ENCODE measurements at regions not wholly inside any gene's neighbourhood (a gene's known extent, or its start where the extent isn't known, plus 50 kb on each side); places are given as distances from the start of the nearest gene placed in this dataset.
"Not testable (repeated sequence)": the region's sequence is repeated elsewhere in the genome, so short reads cannot be mapped to it uniquely, and the experiment has no call there.

- DNase-seq: no peak
These were observed 137.6 kb upstream of the ID2 start for GRCh38 chr2:8544171-8544785.

- DNase-seq: no peak
These were observed 136.8 kb upstream of the ID2 start for GRCh38 chr2:8544786-8545694.

GRCh38 chr2:8545695-8546611 lies 135.9 kb upstream of the ID2 start:
- no peak for DNase-seq

DNA sequence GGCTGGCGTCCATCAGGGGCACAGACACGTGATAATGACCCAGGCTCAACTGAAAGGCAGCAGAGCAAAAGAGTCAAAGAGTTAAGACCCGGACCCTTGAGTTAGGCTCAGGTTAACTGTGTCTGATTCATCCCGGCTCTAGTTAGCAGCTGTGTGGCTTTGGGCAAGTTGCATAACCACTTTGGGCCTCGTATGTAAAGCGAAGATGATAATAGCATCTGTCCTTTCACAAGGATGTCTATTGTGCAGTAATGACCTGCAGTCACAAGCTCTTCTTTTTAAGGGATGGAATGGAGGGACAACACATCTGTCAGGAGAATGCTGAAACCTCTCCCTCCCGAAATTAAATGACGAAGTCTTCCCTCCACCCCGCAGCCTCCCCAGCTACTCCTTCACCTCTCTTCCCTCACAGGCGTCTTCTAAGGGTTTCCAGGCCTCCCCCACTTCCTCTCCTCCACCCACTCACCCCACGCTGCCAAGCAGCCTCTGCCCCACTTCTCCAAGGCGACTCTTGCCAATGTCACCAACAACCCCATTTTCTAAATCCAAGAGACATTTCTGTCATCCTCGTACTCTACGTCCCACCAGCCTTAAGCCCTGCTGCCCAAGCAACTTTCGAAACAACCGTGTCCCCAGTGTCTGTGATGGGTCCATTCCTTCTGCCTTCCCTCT lies 135.1 kb upstream of the ID2 start:
- DNase-seq: no peak

- DNase-seq: no peak
These were observed 134.4 kb upstream of the ID2 start for GRCh38 chr2:8547284-8548064.

GRCh38 chr2:8548065-8548618 lies 133.7 kb upstream of the ID2 start:
- DNase-seq: no peak

GRCh38 chr2:8548619-8549150 lies 133.2 kb upstream of the ID2 start:
- no peak for DNase-seq

GRCh38 chr2:8549273-8549922 lies 132.5 kb upstream of the ID2 start:
- no peak for DNase-seq

- DNase-seq: no peak
These were observed 131.9 kb upstream of the ID2 start for GRCh38 chr2:8549942-8550341.

GRCh38 chr2:8550481-8550880 lies 131.4 kb upstream of the ID2 start:
- DNase-seq: no peak

DNA sequence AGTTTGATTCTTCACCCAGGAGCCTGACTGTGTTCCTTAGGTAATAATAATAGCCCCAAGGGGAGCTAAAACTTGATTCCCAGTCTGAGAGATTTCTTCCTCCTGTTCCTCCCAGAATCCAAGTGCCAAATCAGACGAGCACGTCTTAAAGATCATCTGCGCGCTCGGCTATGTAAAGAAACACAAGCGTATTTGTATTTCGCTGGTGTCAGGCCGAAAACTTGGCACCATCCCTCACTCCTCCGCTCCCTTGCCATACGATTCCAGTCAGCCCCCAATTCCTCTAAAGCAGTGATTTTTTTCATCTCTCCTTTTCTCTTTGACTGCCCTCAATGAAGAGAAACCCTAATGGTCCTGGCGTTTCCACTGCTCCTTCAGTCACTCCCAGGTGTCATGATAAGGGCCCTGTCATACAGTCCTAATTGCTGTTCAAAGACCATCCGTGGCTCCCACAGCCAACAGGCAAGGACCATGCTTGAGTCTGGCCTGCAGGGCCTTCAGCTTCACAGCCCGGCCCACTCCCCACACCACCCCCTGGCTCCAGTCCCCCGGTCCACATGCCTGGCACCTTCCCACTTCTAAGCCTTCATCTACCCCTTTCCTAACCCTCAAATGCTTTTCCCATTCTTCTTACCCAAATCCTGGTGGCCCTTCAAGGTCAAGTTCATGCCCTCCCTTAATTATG lies 130.8 kb upstream of the ID2 start:
- no peak for DNase-seq

DNA sequence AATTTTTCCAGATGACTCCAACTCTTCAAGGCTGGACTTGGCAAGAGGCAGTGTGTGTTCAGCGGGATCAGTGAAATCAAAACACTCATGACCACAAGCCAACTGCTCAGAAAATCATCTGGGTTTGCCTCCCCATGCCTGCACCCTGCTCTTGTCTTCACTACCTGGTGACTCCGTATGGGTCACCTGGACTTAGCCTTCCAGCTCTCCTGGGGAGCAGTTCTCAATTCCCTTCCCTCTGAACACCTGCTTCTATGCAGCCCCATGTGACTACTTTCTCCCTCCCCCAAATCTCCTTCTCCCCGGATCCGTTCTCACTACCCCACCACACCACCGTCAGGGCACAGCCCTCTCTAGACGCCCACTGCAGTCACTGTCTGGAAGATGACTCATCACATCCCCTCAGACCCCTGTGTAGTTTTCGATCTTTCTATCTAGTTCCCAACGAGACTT lies 130.2 kb upstream of the ID2 start:
- DNase-seq: no peak

DNA sequence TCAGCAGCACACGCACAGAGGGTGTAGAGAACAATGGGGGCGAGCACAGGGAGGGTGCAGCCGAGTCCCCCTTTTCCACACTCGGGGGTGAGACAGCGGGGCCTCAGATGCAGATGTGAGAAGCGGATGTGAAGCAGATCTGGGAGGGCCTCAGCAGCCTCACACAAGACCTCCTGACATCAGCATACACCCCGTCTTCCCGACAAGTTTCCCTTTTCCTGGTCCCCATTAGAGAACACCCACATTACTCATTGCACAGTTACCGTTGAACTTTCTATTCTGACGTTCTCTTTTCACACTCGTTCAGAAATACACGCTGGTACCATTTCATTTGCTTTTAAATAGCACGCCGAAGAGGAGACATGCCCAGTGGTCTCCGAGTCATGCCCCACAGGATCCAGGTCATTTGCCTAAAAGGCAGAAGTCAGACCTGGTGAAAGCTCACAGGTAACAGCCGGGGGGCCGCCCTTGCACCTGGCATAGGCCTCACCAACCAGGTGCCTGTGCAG lies 129.5 kb upstream of the ID2 start:
- DNase-seq: no peak

GRCh38 chr2:8553643-8554042 lies 128.2 kb upstream of the ID2 start:
- DNase-seq: no peak

DNA sequence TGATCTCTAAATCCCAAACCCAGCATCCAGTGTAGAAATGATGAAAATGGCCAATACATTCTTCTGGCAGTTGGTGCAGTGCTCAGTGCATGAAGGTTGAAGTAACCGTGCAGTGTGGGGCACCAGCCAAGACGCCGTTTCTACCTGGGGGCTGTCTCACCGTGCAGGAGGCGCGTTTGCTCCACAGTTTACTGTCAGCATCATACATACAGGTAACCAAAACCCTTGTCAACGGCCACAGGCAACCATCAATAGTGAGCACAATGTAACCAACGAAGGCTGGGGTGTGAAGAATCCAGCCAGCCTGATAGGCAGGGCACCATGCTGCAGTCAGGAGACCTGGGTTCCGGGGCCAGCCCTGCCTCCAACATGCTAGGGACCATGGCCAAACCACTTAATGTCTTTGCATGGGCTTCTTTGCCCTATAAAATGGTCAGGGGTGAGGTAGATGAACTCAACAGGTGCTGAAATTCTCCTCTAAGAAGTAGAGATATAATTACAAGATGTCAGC lies 127.5 kb upstream of the ID2 start:
- no peak for DNase-seq

DNA sequence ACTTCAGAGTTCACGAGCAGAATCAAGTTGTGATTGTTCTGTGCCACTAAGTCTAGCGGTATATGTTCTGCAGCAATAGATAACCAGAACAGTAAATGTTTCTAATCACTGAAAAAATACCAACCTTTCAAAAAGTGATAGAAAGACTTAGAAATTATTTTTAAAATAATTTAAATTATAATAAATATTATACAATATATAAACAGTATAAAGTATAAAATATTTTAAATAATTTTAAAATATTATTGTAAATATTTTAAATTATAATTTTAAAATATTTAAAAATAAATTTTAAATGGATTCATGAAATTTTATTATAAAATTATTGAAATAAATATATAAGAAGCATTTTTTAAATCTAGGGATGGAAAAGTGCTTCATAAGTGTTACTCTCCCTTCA lies 126.3 kb upstream of the ID2 start:
- DNase-seq: no peak

- DNase-seq: no peak
These were observed 123.8 kb upstream of the ID2 start for GRCh38 chr2:8558096-8558495.

GRCh38 chr2:8558956-8559355 lies 122.9 kb upstream of the ID2 start:
- DNase-seq: no peak

DNA sequence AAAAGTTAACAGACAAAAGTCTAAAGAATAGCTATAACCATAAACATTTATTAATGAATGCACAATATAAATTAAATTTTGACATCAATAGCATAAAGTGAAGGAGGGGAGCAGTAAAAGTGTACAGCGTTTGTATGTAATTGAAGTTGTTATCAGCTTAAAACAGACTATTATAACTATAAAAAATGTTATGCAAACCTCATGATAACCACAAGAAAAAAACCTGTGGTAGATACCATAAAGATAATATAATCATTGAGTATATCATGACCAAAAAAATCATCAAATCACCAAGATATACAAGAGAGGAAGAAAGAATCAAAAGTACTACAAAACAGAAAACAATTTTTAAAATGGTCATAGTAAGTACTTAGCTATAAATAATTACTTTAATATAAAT lies 122.1 kb upstream of the ID2 start:
- DNase-seq: no peak

- DNase-seq: not testable (repeated sequence)
These were observed 120.2 kb upstream of the ID2 start for GRCh38 chr2:8561692-8562091.

Measured in NCI-H1436 (cell line).